ENCODE measurements at regions not wholly inside any gene's neighbourhood (a gene's known extent, or its start where the extent isn't known, plus 50 kb on each side); places are given as distances from the start of the nearest gene placed in this dataset.
A peak's percentile ranks its signal among the peaks of the same experiment; 100 is the strongest.

DNA sequence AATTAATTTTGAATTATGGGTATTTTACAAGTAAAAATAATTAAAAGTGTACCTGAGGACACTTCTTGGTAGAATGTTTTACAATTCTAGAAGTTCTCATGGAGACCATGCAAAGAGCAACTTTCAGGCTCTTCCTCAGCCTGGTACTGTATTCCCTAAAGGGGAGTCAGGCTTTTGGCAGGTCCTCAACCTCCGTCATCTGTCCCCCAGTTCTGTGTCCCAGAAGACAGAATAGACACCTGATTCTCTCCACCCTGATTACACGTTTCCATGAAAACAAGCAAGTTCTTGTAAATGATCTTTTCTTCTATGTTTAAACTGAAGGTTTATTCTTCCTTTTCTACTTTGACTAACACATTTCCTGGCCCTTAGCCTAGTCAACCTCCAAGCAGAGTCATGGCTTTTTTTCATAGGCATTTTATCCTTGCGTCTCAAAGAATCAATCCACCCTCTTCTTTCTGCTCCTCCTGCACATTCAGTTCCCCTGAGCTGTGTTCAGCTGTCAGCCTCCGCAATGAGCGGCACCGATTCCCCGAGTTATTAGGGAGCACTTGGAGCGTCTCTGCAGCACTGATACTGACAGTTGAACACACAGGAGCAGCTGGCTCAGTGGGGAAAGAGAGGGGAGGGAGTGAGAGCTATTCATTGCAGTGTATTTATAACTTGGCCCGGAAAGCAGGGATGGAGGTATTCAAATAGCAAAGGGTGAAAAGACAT lies 1082.4 kb upstream of the MAP3K7 start:
- DNase-seq: no peak

DNA sequence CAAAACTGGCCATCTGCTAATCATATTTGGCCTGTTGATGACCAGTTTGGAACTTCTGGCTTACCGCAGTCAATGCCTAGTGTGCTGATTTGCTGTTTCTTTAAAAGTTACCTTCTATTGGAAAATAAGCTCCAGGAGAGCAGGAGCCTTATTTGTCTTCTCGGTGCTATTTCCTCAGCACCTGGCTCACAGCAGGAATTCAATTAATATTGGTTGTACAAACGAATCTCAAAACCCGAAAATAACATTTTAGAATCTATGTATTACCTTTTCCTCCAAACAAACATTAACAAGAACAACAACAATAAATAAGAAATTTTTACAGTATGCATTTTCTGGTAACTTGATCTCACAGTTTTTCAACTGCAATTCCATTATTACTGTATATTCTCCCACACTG lies 1080.7 kb upstream of the MAP3K7 start:
- no peak for DNase-seq

DNA sequence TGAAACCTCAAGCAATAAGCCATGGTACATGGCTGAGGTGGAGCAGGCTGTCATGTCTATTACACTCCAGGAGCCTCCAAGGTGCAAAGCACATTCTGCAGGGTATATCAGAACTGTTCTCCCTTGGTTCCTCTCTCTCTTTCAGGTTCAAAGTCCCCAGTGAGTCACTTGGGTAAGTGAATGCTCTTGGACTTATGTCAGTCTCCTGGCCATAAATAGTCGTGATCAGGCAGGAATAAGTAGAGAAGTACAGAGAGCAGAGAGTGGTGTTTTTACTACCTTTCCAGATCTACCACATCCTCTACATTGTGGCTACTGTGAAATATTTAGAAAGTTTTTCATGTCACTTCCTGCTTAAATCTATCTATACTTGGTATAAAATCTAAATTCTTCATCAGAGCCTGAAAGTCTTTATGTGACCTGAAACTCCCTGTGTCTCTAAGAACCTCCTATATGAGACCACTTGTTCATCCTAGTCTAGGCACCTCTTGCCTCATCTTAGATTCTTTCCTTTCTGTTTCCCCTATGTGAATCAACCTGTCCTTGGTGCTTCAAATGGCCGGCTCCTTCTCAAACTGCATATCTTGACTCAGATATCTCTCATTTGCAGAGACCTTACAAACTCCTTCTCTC lies 1077.6 kb upstream of the MAP3K7 start:
- DNase-seq: no peak

DNA sequence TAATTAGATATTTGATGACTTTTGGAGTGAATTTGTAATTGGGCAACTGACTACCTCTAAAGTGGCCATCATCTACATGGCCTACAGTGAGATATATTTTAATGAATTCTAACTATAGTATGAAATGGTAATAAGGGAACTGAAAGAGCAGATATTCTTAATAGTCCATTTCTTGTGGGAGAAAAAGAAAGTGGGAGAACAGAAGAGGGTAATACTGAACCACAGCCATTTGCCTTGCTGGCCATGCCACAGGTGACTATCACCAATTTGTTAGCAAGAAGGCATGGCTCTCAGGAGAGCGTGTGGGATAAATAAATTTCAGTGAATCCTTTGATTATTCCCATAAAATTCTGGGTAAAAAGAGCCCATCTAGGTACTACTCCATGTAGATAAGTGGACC lies 1074.0 kb upstream of the MAP3K7 start:
- DNase-seq: no peak

DNA sequence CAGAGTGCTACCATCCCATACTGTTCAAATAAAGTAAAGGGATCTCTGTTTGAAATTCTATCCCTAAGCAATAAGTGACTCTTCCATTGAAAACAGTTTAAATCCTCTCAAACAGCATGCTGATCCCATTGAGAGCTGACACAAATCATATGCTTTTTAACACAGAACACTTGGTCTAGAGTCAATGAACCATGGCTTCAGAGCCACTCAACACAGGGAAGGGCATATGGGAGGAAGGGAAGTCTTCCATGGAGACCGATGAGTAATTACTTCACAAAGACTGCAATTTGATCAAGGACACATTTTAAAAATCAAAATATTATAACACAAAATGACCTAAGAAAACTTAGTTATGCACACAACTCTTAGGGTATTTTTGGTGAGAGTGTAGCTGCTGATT lies 1073.0 kb upstream of the MAP3K7 start:
- DNase-seq: peak; percentile 75

DNA sequence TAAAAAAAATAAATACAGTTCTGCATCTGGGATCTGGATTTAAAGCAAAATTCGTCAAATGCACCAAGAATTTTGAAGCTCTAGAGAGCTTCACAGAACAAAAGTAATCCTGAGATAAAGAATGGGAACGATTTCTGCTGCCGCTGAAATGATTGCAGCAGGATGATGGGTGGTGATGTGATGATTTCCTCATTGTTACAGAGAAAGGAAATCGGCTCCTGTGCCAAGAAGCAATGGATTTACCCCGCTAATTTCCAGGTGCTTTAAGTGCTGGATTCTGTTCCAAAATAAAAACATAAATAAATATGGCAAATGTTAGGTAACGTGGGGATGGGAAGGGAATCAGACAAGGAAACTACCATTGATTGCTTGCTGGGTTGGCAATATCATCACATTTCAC lies 1067.9 kb upstream of the MAP3K7 start:
- DNase-seq: no peak

DNA sequence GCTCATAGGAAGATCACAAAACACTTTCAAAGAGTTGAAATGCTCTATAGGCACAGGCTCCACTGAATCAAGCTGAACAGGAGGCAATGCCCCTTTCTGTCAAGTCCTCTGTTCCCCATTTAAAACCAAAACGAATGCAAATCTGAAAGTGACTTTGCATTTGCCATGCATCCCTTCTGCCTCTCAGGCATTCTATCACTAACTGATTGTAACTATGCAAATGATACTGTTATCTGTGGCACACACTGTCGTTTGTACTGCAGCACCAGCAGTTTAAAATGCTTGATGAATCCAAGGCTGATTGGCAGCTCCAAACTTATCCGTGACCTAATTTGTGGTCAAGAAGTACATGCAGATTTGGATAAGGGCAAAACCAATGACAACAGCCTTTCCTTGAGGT lies 1067.5 kb upstream of the MAP3K7 start:
- no peak for DNase-seq

DNA sequence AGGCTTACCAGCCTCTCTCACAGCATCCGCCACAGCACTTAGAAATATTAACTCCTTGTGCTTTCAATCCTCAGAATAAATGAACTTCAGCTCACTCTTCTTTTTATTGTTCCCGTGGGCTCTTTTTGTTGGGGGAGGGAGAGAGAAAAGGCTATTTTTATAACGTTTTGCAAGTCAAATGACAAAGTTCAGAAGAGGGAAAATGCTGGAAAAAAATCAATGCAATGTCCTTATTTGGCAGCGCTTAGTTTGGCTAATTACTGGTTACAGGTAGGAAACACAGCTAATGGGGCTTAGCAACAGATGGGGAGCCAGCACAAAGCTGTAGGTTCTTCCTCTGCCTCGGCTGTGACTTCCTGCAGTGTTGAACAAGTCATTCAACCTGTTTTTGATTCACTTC lies 1067.0 kb upstream of the MAP3K7 start:
- DNase-seq: peak; percentile 17

DNA sequence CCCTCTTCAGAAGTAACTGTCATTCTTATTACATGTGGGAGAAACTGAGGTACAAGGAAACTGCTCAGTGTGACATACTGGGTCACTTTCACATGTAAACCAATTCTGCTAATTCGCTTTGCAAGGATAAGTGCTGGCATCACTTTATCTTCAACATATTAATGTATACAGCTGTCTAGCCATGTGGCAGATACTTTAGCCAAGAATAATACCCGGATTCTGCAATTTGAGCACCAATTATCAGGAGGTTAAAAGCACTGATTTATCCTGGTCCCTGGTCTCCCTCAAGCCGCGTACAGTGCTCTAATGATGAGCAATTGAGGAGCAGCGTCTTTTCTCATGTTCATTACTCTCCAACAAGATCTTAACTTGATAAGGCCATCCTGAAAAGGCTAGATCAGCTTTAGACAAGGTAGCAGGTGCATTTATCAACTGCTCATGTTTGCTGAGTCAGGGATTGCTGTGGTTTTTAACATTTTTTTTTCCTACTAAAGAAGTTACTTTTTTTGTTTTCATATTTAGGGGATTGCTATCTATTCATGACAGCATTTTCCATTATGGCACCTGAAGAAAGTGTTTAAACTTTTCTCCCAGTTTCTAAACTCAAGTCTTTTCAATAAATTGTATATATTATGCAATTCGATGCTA lies 1066.3 kb upstream of the MAP3K7 start:
- DNase-seq: no peak

DNA sequence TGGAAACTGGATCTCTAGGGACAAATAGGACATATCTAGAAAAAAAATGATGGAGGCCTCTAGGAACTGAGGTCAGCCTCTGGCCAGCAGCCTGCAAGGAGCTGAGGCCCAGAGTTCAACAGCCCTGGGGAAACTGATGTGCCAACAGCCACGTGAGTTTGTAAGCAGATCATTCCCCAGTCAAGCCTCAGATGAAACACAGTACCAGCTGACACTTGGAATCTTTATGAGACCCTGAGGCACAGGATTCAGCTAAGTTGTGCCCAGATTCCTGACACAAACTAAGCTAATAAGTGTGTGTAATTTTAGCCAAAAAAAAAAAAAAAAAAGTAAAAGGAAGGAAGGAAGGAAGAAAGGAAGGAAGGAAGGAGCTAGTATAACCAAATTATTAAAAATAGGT lies 1059.8 kb upstream of the MAP3K7 start:
- no peak for DNase-seq

DNA sequence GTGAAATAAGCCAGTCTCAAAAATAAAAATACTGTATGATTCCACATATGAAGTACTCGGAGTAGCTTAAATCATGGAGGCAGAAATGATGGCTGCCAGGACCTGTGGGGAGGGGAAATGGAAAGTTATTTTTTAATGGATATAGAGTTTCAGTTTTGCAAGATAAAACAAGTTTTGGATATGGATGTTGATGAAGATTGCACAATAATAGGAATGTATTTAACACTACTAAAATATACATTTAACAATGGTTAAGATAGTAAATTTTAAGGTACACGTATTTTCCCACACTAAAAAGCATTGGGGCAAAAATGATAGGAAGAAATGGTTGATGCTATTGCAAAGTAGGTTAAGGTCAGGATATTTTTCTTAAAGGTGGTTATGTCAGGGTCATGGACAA lies 1058.9 kb upstream of the MAP3K7 start:
- no peak for DNase-seq

DNA sequence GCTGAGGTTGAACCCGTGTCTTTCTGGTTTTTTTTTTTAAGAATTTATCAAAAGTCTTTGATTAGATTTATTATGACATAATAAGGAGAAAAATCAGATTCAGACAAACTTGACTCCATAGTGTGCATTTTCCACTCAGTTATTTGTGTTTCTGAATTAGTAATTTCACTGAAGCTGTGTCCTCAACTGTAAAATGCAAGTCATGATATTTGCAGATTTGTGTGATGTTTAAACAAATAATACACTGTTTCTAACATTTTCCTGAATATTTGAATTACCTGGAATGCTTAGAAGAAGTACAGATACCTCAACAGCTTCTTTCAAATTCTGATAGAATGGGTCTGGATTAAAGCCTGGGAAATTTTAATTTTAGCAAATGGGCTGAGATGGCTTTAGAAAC lies 1050.3 kb upstream of the MAP3K7 start:
- DNase-seq: no peak

DNA sequence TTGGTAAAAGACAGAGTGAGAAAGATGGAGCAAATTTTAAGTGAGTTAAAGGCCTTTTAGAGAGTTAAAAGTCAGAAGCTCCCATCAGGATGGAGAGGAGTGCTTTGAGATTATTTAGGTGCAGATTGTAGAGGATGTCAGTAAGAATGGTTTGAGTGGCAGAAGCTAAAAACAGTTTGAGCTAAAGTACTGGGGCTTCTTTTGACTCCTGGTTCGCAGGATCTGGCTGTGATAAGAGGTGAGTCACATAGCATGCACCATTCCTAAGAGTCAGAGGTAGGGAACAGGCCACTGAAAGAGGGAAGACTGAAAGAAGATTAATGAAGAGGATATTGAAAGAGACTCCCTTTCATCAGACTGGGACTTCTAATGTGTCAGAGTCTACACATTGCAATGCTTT lies 1047.9 kb upstream of the MAP3K7 start:
- no peak for DNase-seq

DNA sequence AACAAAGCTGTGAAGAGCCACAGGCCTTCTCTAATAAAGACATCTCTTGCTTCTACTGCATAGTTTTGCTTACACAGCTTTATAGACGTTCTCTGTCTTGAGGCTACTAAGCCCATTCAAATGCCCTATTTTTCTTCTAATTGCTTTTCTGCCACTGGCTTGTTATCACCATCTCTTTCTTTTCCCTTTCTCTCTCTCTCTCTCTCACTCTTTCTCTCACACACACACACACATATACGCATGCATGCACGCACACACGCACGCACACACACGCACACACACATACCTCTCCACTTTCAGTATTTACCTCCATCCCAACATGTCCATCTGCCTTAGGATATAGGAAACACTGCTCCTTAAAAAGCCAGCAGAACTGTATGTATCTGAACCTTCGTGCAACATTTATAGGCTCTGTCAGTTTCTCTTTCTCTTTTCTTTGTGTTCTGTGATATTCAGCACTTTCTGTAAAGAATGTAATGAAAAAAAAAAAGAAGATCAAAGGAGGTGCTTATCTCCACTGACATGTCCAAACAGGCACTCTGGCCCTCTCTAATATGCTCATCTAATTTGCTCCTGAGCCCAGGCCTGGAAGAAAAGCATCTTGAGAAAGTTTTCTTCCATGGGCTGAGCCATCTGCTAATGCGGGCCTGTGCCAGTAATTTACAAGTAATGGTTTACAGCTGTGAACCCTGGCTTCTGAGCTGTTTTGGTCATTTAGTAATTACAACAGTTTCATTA lies 1046.7 kb upstream of the MAP3K7 start:
- DNase-seq: no peak

DNA sequence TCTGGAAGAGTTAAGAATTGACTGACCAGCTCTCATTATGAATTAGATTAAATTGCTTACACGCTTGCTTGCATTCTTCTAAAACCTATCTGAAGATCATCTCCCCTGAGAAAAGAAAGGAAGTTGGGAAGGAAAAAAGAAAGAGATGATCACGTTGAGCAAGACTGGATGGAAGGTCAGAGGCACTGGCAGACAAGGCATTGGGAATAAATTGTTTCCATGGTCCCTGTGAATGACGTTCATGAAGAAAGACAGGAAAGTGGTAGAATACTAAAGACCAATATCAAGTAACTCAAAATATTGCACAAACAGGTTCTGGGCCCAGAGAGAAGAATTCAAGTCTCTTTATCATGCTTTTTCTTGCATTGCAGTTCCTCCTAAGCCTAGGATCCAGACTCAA lies 1045.4 kb upstream of the MAP3K7 start:
- no peak for DNase-seq

DNA sequence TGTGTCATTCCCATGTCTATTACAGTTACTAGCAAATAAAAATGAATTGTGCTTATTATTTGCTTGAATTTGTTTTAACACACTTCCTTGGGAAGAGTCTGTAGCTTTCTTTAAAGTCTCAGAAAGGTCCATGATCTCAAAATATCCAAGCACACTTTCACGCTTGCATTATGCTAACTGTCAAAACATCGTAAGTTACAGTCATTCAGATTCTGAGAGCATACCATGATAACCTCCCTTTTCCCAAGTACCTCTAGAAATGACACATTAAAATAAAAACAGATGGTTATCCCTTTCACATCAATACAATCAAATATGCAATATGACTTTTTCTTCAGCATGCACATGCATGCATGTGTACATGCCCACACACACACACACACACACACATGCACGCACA lies 1044.4 kb upstream of the MAP3K7 start:
- DNase-seq: no peak

DNA sequence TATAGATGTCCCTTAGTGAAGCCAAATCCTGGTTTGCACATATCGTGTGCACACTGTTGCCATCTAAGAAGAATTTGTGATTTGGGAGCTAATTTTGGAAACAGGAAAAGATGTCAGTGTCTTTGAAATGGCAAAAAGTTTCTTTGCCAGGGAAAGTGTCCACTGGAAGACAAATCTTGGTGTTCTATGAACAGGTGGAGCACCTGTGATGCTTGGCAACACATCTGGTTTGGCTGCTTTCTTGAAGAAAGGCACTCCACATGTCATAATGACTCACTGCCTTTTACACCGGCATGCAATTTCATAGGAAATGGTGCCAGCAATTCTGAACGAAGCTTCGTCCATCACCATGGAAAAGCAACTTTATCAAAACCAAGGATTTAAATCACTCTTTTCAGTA lies 1040.0 kb upstream of the MAP3K7 start:
- peak; percentile 32 for DNase-seq

DNA sequence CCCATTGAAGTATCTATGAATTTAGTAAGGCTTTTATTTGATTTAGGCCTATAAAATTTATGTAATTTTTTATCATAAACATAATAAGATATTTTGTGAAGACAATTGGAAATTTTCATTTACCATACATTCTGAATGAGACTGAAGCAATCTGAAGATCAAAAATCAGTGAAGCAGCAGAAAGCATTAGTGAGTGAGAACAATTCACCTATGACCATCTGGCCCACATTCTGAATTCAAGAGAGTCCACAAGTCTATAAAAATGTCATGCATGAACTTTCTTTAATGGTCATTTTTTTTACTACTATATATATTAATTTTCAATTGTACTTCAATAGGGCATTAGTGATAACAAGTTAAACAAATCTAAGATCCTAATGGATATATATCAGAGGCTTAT lies 1026.6 kb upstream of the MAP3K7 start:
- DNase-seq: no peak

DNA sequence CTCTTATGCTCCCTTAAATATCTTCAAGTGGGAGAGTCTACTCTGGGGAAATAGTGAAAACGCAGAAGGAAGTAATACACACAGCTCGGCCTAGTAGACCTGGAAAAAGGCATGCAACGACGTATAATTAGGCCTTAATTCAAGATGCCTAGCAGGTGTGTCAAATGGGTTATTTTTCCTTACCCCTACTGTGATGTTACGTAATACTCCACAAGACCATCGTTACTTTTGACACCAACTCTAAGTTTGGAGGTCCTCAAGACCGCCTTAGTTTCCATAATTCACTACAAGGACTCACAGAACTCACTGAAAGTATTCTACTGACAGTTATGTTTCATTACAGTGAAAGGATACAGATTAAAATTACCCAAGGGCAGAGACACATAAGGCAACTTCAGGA lies 1024.3 kb upstream of the MAP3K7 start:
- DNase-seq: no peak

DNA sequence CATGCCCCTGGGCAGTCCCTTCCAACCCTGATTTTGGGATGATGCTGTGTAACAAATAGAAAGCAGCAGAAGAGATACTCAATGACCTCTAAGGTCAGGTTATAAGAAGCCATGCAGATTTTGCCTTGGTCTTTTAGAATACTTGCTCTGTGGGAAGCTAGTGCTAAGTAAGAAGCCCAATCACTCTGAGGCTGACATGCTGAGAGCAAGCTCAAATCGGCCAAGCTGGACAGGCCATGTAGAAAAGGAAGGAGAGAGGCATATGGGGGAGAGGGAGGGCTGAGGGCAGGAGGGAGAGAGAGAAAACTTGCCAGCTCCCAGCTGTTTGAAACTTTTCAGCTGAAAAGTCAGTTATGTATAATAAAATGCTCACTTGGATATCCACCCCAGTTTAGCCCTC lies 1021.6 kb upstream of the MAP3K7 start:
- no peak for DNase-seq

DNA sequence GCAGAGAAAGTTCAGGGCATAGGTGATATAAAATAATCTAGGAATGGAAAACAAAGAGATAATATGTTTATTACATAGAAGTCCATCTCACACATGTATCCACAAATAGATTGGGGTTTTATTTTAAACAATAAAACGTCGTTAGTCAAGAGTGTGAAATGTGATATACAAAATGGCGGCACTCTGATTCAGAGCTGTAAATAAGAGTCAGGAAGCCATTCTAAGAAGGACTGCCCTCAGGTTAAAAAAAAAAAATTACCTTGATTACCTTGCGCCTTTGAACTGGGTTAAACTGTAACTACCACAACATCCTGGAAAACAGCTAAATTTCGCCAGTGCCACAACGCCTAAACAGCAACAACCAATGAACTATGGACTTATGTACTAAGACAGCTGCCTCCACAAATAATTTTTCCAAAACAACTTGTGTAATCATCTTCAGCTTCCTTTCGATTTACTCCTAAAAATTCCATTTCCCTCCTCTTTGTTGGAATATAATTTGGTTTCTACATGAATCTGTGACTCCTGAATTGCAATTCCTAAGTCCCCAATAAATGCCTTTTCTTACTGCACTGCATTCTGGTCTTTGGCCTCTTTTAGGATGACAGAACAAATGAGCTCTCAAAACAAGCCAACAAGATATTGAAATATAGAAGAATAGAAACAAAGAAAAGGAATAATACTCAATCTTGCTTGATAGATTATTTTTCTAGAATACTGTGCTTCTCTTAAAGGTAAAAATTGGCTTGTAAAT lies 1019.5 kb upstream of the MAP3K7 start:
- DNase-seq: no peak

DNA sequence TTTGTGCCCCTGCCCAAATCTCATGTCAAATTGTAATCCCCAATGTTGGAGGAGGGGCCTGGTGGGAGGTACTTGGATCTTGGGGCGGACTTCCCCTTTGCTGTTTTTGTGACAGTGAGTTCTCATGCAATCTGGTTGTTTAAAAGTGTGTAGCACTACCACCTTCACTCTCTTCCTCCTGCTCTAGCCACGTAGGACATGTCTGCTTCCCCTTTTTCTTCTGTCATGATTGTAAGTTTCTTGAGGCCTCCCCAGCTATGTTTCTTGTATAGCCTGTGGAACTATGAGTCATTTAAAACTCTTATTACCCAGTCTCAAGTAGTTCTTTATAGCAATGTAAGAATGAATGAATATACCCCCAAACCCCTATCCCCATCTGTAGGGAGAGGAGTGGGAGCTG lies 1013.7 kb upstream of the MAP3K7 start:
- no peak for DNase-seq

DNA sequence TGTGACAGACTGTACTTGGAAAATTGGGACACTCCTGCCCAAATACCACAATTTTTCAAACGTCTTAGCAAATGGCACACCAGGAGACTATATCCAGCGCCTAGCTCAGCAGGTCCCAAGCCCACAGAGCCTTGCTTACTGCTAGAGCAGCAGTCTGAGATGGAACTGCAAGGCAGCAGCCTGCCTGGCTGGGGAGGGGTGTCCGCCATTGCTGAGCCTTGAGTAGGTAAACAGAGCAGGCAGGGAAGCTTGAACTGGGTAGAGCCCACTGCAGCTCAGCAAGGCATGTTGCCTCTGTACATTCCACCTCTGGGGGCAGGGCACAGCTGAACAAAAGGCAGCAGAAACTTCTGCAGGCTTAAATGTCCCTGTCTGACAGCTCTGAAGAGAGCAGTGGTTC lies 1003.3 kb upstream of the MAP3K7 start:
- no peak for DNase-seq
